Forelimb muscle (tissue), 1 donor: ENCODE measurements at regions not wholly inside any gene's neighbourhood (a gene's known extent, or its start where the extent isn't known, plus 50 kb on each side); places are given as distances from the start of the nearest gene placed in this dataset.
"Not testable (repeated sequence)": the region's sequence is repeated elsewhere in the genome, so short reads cannot be mapped to it uniquely, and the experiment has no call there.

ENCODE experiments used
- DNase-seq: peaks from one replicate; pipeline ENCODE4 v3.0.0-alpha.2; 2013; ENCODE audit warnings: low read depth

DNA sequence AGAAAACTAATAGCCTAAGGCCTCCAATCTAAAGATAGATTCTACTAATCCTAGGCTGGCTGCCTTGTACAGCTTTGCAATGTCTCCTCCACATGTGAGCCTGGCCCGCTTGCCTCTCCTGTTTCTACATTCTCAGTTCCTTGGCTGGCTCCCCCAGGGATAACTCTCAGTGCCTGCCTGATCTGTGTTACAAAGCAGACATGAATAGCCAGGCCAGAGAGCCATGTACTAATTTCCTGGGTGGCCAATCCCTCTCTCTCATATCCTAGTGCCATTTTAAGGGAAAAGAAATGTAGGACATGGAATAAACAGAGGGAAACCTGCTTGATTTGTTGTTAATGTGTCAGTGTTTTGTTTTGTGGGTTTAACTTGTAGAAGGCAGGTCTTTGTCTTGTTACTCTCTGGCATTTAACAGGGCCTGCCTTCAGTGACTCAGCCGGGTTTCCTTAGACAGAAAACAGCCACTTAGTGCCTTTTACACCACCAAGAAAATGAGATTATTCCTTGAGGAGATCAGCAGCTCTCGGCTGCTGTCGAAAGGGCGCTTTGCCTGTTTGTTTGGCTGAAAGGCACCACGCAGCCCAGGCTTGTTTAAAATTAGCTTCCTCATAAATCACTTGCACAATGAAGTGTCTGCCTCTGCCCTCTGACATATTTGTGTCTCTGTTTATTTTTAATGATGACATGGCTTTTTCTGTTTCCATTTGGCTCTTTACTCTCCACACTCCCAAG lies 702.7 kb downstream of the MAFB start:
- DNase-seq, result peak; percentile 14

DNA sequence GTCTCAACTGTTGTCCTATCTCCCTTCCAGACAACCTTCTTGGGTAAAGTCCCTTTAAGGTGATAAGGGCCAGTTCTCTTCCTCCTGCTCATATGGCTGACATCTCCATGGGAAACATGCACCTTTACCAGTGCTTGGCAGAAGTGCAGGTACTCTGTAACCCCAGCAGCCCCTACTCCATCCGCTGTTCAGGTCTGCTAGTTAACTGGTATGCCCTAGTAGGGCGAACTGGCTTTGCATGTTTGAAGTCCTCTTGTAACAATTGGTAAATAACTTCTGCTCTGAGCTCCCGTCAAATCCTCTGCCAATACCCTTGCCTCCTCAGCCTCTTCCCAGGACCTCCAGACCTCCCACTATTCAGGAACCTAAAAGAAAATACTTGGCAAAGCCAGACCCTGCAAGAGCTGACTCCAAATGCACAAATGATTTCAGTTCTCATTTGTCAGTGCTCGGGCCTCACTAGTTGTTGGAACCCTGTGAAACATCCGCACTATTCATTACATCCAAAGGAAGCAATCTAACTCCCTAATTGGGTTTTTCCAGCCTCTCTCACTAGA lies 703.7 kb downstream of the MAFB start:
- no peak for DNase-seq

DNA sequence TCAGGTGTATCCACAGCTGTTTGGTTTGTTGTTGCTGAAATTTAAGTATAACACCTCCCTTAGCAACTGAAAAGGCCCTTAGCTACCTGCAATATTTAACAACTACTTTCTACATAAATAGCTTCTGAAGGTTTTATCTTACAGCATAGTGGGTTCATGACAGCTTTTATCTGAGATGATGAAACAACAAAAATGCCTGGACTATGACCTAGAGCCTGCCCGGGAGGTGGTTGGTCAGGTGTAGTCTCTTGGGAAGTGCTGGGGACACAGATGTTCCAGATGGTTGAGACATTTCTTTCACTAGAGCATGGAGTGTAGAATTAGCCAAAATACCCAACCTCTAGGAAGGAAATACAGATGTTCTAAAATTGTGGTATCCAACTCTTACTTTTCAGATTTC lies 705.4 kb downstream of the MAFB start:
- DNase-seq, result no peak

DNA sequence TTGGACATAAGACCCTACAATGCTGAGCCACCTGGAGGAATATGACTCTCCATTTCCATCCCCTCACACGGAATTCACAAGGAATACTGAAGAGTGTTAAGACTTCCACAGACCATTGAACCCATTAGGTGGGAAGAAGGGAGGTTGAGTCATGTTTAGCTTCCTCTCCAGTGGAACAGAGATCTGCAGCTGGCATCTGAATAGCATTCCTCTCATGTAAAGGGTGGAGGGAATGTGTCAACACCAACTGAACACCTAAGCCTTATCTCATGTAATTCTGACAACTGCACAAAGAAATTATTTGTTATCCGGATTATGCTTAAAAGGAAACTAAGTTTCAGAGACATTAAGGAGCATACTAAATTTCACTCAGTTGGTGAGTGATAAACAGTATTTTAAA lies 705.9 kb downstream of the MAFB start:
- DNase-seq, result no peak

DNA sequence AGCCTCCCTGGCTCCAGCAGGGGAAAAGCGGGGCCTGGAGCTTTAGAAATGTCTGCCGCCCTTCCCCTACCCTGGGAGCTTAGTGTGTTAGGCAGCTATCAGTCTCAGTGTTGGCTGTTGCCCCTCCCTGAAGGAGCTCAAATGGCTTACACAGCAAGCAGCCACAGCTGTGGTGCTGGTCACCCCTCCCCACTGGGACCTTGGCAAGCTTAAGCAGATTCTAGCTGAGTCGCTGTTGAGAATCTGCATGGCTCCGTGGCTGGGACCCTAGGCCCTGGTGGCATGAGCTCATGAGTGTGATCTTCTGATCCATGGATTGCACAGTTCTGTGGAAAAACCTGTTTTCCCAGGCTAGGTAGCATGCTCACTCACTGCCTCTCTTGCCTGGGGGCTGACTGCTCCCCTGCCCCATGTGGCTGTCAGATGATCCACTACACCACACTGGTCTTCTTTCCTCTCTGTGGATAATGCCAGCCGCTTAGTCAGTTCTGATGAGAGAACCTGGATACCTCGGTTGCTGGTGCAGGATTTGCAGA lies 714.0 kb downstream of the MAFB start:
- no peak for DNase-seq

DNA sequence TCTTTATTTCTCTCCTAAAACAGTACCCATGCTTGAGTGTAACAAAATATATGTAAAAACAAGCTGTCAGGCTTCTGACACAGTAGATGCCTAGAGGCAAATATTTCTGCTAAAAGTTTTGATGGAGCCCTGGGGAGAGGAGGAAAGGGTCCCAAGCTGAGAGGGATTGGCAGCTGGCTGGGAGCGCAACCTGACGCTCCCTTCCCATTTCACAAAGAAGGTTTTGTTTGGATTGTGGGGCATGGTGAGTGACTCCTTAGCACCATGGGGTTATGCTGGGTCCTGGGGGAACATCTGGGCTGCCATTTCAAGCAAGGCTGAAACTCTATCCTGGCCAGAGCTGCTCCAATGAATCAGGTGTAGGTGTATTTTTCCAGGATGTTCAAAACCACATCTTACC lies 720.5 kb downstream of the MAFB start:
- no peak for DNase-seq

DNA sequence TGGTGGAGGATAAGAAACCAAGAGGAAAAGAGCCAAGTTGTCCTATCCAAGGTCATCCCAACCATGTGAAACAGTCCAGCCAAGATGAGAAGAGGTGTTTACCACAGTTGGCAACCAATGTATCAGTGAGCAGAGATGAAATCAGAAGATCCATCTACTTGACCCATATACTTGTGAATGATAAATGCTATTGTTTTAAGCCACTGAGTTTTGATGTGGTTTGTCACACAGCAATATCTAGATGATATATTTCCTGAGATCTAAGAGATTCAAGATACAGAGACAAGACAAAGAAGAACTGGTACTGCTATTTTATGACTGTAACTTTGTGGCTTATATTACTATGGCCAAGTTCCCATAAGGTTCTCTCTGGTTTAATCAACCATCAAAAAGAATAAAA lies 721.2 kb downstream of the MAFB start:
- DNase-seq, result no peak

DNA sequence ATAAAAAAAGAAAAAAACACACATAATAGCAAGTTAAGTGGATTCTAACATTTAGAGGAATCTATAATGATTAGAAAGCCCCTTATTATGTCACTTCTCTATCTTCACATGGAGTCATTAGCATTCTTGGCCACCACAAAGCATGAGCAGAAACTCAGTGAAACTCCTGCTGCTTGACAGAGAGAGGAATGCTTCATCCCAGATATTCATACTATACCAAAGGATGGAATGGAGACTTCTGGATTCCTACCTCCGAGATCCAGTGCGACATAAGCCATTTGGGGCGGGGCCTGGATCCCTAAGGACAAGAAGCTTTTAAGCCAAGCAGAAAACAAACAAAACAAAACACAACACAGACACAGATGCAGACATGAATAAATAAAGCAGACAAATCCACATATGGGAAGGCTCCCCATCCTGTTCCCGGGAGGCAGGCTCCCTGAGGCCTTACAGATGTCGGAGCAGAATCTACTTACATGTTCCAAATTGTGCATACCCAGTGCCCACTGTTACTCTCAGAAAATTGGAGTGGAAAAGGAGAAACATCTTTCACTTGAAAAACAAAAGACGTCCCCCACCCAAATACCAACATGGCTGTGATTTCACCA lies 727.3 kb downstream of the MAFB start:
- no peak for DNase-seq

DNA sequence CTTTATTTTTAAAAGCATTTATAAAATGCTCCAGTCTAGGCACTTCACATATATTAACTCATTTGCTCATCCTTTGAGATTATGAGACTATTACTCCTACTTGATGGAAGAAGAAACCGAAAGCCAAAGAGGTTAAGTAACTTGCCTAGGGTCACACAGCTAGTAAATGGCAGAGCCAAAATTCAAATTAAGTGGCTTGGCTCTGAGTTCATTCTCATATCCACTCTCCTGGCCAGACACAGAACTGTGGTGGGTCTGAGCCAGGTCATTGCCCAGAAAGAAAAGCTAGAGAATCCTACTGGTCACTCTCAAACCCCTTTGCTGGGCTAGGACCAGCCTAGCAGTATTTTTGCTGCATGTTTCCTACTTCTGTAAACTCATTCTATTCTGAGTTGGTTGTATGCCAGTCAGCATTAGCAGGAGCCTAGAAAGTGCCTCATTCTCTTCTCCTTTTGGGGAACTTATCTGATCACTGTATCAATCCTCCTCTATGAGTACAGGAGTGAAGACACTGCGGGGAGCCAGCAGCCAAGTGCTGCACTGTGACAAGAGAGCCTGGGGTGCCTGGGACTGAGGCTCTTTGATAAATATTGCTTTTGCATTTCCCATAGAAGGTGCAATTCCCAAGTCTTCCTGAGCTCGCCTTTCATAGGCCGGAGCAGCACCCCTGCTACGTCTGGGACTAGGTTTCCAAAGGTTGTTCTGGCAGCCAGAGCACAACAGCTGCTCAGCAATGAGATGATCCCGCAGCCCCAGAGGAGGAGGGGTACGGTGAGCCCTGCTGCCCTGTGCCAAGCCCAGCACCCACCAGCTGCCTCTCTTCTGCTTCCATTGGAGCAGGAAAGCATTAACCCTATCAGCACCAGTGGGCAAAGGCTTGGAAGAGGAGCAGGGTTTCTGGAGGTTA lies 728.3 kb downstream of the MAFB start:
- no peak for DNase-seq

DNA sequence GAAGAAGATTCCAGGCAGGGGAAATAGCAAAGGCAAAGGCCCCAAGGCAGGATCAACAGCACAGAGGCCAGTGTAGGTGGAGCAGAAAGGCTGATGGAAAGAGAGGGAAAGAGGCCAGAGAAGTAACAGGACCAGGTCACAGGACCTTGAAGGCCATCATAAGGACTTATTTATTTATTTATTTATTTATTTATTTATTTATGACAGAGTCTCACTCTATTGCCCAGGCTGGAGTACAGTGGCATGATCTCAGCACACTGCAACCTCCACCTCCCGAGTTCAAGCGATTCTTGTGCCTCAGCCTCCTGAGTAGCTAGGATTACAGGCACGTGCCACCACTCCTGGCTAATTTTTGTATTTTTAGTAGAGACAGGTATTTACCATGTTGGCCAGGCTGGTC lies 731.1 kb downstream of the MAFB start:
- DNase-seq, result not testable (repeated sequence)

DNA sequence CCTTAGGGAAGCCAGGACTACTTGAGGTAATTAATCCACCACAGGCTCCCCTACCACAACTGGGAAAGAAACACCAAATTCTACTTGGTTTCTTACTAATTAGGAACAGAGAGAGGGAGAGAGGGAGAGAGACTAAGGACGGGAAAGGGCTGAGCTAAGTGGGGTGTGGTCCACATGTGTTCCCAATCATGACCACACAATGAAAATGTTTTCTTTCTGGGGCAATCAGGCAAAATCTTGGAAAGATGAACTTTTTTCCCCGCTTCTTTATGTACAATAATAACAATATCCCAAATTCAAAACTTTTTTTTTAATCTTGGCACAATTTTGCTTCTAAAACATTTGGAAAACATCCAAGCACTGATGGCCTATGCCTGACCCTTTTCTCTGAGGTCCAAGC lies 734.4 kb downstream of the MAFB start:
- DNase-seq, result peak; percentile 41

DNA sequence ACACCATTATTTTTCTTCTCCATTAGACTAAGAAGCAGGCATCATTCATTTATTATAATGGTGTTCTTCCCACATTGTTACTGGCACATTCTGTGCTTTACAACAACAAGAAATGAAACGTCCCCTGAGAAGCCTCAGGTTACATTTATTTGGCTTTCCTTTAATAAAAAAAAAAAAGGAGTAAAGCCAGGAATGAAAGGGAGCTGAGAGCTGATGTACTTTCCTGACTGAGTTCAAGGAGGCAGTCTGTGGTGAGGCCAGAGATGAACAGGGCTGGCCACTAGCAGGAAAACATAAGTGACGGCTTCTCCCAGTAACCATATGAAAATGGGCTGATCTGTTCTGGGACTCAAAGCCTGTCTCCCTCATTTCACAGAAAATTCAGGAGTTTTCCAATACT lies 742.1 kb downstream of the MAFB start:
- DNase-seq, result no peak

DNA sequence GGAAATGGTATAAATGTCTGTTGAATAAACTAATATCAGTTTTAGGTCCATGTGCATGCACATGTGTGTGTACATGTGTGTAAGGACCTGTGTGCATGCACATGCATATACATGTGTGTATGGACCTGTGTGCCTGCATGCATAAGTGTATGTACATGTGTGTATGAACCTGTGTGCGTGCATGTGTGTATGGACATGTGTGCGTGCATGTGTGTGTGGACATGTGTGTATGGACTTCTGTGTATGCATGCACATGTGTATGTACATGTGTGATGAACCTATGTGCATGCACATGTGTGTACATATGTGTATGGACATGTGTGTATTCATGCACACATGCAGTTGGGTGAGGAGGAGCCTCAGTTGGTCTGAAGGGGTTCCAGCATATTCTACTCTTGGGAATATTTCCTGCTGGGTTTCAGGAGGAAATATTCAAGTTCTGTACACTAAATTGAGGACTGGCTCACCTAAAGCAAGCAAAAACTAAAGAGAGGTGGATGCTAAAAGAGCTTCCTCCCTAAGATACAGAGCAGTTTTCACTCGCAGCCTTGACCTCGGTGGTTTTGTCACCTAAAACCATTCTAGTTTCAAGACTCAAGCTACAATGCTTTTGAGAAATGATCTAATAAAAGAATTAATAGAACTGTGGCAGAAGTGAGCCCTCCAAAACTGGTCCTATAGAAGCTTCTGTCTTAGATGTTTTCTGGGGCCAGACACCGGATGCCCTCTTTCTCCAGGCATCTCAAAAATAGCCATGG lies 742.8 kb downstream of the MAFB start:
- DNase-seq, result no peak

DNA sequence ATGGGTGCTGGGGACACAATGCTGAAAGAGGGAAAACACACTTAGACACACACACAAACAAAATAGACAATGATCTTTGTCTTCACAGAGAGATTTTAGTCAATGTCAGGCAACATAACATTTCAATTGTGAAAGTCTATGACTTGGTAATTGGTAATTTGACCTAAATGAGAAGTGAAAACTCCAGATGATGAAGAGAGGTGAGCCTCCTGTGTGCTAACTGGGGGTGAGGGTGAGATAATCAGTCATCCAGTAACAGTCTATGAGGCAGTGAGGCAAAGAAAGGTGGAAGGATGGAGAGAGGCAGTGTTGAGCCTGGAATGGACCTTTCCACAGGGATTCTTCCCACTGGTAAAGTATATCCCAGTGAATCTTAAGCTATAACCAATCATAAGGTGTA lies 744.2 kb downstream of the MAFB start:
- no peak for DNase-seq

DNA sequence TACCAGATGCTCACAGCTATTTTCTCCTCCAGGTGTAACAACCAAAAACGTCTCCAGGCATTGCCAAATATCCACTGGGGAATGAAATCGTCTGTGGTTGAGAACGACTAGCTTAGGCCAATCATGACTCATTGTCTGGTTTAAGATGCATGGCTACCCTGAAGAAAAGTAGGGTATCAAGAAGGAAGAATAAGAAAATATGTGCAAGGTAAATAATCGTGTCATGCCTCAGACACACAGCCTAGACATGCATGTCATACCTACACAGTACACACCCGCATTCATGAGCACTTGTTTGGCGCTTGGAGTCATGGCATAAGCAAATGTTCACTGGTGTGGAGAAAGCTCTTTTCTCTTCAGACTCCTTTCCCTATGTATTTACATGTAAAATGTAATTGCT lies 745.7 kb downstream of the MAFB start:
- no peak for DNase-seq

DNA sequence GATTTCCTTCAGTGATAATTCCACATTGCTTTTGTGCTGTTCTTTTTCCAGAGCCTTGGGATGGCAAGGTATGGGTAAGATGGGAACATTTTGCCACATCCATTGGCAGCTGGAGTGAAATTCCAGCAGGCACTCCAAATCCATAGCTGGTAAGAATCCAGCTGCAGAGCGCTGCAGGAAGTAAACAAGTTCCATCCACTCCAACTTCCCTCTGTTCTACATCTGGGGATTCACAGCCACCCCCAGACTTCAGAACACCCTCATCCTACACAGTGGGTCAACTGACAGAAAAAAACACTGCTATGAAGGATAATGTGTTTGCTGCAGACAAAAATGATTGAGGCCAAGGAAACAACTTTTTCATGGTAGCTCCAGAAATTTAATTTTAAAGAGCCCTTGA lies 747.8 kb downstream of the MAFB start:
- no peak for DNase-seq

DNA sequence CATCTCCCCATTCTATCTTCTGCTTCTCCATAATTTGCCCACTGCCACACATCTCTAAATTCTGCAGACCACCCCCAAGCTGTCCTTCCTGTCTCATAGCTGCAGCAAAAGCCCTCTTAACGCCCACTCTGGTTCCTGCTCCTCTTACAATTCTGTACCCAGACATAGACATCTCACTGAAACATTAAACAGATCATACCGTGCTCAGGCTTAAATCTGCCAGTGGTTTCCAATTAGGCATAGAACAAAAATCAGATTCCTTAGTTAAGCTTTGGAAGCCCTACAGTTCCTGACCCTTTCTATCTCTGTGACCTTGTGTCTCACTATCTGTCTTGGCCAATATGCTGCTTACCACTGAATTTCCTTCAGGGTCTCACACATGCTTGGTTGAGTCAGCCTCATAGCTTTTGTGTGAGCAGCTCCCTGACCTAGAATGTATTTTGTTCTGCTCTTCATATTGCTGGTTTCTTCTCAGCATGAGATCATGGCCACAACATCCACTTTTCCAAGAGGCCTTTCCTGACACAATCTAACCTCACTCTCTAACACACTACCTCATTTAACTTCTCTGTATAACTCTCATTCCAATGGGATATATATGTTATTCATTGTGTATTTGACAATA lies 749.7 kb downstream of the MAFB start:
- DNase-seq, result no peak

DNA sequence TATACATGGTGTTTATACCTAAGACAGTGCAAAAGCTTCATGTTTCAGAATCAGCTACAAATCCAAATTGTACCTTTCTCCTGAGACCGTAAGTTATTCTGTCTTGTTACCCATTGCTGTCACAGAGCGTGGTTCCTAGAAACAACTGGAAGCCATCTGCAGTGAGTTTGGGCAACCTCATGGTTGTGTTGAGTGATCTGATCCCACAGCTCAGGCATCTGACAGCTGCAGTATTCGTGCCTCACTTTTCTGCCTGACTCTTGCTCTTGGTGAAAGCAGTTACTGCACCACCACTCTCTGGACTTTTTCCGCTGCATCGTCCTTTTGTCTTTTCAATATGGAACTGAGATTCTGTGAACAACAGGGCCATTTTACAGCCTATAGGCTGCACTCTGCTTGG lies 752.6 kb downstream of the MAFB start:
- no peak for DNase-seq

DNA sequence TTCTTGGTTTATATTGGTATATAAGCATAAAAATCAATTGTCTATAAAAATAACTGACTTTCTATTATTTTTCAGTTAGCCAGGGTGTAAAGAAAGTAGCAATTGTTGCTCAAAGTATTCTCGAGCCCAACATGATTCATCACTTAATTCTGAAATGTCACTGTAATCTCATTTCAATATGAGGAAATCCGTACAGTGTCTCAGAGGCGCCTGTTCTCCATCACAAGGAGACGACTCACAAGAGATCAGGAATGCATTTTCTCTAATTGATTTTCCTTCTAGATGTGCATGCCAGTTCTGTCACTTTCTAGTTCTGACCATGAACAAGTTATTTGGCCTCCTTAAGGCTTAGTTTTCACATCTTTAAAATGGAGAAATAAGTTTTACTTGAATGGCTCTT lies 753.1 kb downstream of the MAFB start:
- DNase-seq, result no peak

DNA sequence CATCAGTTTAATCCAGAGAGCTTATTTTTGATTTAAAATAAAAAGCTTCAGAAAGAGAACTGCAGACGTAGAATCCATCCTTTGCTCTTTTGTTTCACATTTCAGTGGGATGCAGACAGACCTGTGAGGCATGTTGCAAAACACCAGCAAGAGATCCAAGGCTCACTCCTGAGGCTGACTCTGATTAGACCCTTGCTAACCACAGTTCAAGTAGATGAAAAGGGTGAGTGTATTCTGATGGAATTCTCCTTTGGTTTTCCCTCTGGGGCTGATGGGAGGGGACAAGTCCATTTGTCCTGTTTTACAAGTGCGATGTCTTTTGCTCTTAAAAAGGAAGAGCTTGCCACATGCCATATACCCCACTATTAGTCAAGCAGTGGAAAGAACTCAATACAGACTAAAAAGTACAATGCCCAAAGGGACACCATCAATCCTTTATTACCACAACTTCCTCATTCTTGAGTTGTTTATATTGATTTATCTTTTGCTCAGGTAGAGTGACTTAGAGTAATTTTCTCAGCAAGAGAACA lies 772.7 kb downstream of the MAFB start:
- no peak for DNase-seq

DNA sequence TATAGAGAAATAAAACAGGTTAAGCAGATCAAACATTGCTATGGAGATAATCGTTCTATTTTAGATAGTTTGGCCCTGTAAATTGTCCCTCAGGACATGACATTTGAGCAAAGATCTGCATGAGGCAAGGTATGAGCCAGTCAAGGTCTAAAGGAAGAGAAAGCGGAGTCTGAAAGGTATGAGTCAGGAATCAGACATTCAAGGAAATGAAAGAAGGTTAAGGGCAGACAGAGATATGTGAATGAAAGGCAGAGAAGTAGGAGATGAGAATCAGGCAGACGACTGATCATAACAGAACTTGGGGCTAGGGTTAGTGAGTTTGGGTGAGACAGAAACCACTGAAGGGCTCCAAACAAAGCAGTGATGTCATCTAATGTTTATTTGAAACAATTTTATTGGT lies 775.8 kb downstream of the MAFB start:
- DNase-seq, result no peak
